Naive thymus-derived CD4-positive, alpha-beta T cell (primary cell): ENCODE measurements at regions not wholly inside any gene's neighbourhood (a gene's known extent, or its start where the extent isn't known, plus 50 kb on each side); places are given as distances from the start of the nearest gene placed in this dataset.
"Not testable (repeated sequence)": the region's sequence is repeated elsewhere in the genome, so short reads cannot be mapped to it uniquely, and the experiment has no call there.

Experiments used
- ATAC-seq: fragments of 150-1000 bp; cut with Tn5 transposase; 2 replicates; pipeline ENCODE4 v1.10.0; 2021; ENCODE audit warnings: mild to moderate bottlenecking, moderate library complexity
- CTCF ChIA-PET: fragments of 350-600 bp; sonication (Branson Sonifier 250); formaldehyde crosslinking; loops from one replicate; lab custom pipeline; 2021; ENCODE audit warnings: antibody characterized with exemption; lab: Charles Lee
- POLR2A ChIA-PET: fragments of 350-600 bp; sonication (Branson Sonifier 250); formaldehyde crosslinking; loops from one replicate; lab custom pipeline; 2021; ENCODE audit warnings: antibody characterized with exemption, inconsistent platforms; lab: Charles Lee
- DNase-seq, 9 donors: peaks; one replicate each; pipeline versions ENCODE4 v3.0.0 to v3.0.0-alpha.2; 2020 to 2022; ENCODE audit warnings: mixed read lengths in 1 of 9
- H3K27ac ChIP-seq: one replicate; pipeline ENCODE4 v1.7.0; 2013; ENCODE audit warnings: mild to moderate bottlenecking, low read depth, low read length, moderate library complexity
- H3K27me3 ChIP-seq, 2 donors: one replicate each; pipeline ENCODE4 v1.7.0; 2013; ENCODE audit warnings: low read length in 2 of 2, mild to moderate bottlenecking in 2 of 2, moderate library complexity in 2 of 2; ENCODE audit not compliant: control insufficient read depth in 2 of 2, insufficient read depth in 2 of 2
- H3K36me3 ChIP-seq, 3 experiments: 1 replicate in 2 of 3; 2 replicates in 1 of 3; pipeline ENCODE4 v1.7.0; 2013; ENCODE audit warnings: low read length in 3 of 3, mild to moderate bottlenecking in 3 of 3, moderate library complexity in 1 of 3; ENCODE audit not compliant: insufficient read depth in 3 of 3, control insufficient read depth in 2 of 3
- H3K4me1 ChIP-seq, 2 donors: one replicate each; pipeline ENCODE4 v1.7.0; 2013; ENCODE audit warnings: low read length in 2 of 2, mild to moderate bottlenecking in 2 of 2, moderate library complexity in 1 of 2; ENCODE audit not compliant: control insufficient read depth in 2 of 2, insufficient read depth in 2 of 2
- H3K4me3 ChIP-seq: 2 replicates; pipeline ENCODE4 v1.7.0; 2013; ENCODE audit warnings: mild to moderate bottlenecking, low read length
- H3K9me3 ChIP-seq, 3 experiments: 1 replicate in 2 of 3; 2 replicates in 1 of 3; pipeline ENCODE4 v1.7.0; 2013; ENCODE audit warnings: low read length in 3 of 3; ENCODE audit not compliant: control insufficient read depth in 2 of 3
- H3K27ac Mint-ChIP-seq, 9 donors: one replicate each; pipeline ENCODE4 v1.8.0; 2020 to 2022; ENCODE audit warnings: mixed read lengths in 9 of 9, mild to moderate bottlenecking in 8 of 9, moderate library complexity in 5 of 9, inconsistent platforms in 2 of 9
- H3K27me3 Mint-ChIP-seq, 5 donors: one replicate each; pipeline ENCODE4 v1.8.0; 2021 to 2022; ENCODE audit warnings: mixed read lengths in 5 of 5, mild to moderate bottlenecking in 1 of 5
- H3K36me3 Mint-ChIP-seq, 5 donors: one replicate each; pipeline ENCODE4 v1.8.0; 2020 to 2022; ENCODE audit warnings: mixed read lengths in 5 of 5, mild to moderate bottlenecking in 3 of 5, inconsistent platforms in 1 of 5
- H3K4me1 Mint-ChIP-seq, 7 donors: one replicate each; pipeline ENCODE4 v1.8.0; 2020 to 2022; ENCODE audit warnings: mixed read lengths in 7 of 7, mild to moderate bottlenecking in 3 of 7, inconsistent platforms in 1 of 7
- H3K4me3 Mint-ChIP-seq, 10 donors: one replicate each; pipeline ENCODE4 v1.8.0; 2020 to 2022; ENCODE audit warnings: mild to moderate bottlenecking in 10 of 10, mixed read lengths in 10 of 10, moderate library complexity in 6 of 10, inconsistent platforms in 2 of 10
- H3K9me3 Mint-ChIP-seq, 11 donors: one replicate each; pipeline ENCODE4 v1.8.0; 2020 to 2022; ENCODE audit warnings: mixed read lengths in 11 of 11, mild to moderate bottlenecking in 4 of 11, inconsistent platforms in 1 of 11, moderate library complexity in 1 of 11
- intact Hi-C, 2 donors: fragments of 100-400 bp; cut with micrococcal nuclease; formaldehyde crosslinking; loops; one replicate each; pipeline ENCODE4 v1.15.1; 2023

- POLR2A ChIA-PET: no interaction called here
- H3K4me3 ChIP-seq: no peak overlapping the region
Measured at GRCh38 chr4:103499094-103499493, 220.7 kb downstream of the TACR3 start.

DNA sequence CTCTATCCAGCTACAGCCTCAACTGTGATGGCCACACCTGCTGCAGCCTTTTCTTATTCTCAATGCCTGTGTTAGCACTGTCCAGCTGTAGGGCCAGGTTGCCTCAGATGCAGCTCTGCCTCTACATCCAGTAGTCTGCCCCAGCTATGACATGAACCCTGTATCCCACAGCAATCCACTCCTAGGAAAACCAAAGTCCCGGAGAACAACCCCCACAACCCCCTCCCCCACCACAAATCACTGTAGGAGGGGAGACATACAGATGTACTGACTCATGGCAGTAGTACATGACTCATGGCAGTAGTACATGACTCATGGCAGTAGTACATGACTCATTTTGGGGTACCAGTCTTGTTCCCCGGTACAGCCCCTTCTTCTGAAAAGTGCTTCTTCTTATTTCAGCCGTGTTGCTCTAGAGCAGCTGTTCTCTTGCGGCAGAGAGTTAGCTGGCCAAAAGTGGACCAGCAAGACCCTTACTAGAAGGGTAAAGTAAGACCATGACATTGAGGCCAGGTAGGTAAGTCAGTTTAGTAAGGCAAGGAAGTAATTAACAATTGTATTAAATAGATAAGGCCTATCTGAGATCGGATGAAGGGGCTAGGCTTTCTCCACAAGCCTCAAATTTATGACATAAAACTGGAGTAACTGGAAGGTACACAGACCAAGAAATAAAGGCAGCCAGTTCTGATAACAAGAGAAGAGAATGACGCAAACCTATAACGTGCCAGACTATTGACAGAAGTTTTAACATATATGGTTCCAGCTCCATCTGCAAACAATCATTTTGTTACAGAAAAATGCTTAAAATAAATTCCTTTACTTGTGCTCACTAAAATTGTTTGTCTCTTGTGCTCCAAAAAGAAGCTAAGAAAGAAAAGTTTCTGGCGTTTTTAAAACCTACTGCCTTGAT lies 221.4 kb downstream of the TACR3 start:
- DNase-seq (no peak), ATAC-seq (no peak)
- H3K27me3 Mint-ChIP-seq: no peaks in the 10 kb centered on the region
- no peak overlapping the region for H3K4me3 ChIP-seq
- H3K9me3 ChIP-seq: peaks cover 0 to 7% (median 0%) of the 10 kb centered on the region in 3 experiments
- peaks cover 0 to 12% (median under 1%) of the 10 kb centered on the region in 11 donors for H3K9me3 Mint-ChIP-seq
- no peaks in the 10 kb centered on the region for H3K36me3 Mint-ChIP-seq
- POLR2A ChIA-PET: no interaction called here
- H3K36me3 ChIP-seq: no peaks in the 10 kb centered on the region
- no peaks in the 10 kb centered on the region for H3K4me1 Mint-ChIP-seq
- H3K27ac Mint-ChIP-seq: no peak overlapping the region
- no peaks in the 10 kb centered on the region for H3K4me1 ChIP-seq
- H3K27me3 ChIP-seq: no peaks in the 10 kb centered on the region
- H3K27ac ChIP-seq: no peak overlapping the region
- CTCF ChIA-PET: no interaction called here
- no peak overlapping the region for H3K4me3 Mint-ChIP-seq
- intact Hi-C loops: no loop called here

More at GRCh38 chr4:103499094-103499493, 220.7 kb downstream of the TACR3 start:
- Histone ChIP-seq H3K27me3 (no peaks in the 10 kb centered on the region), H3K27ac (no peak overlapping the region), H3K4me1 (no peaks in the 10 kb centered on the region), H3K36me3 (no peaks in the 10 kb centered on the region), H3K9me3 (peaks cover 0 to 7% (median 0%) of the 10 kb centered on the region in 3 experiments)
- H3K4me1 Mint-ChIP-seq: no peaks in the 10 kb centered on the region
- DNase-seq: no peak
- CTCF ChIA-PET: no interaction called here
- intact Hi-C loops: no loop called here
- no peak for ATAC-seq
- H3K27ac Mint-ChIP-seq: no peak overlapping the region
- no peak overlapping the region for H3K4me3 Mint-ChIP-seq
- no peaks in the 10 kb centered on the region for H3K27me3 Mint-ChIP-seq
- no peaks in the 10 kb centered on the region for H3K36me3 Mint-ChIP-seq
- peaks cover 0 to 18% (median 3%) of the 10 kb centered on the region in 11 donors for H3K9me3 Mint-ChIP-seq

DNA sequence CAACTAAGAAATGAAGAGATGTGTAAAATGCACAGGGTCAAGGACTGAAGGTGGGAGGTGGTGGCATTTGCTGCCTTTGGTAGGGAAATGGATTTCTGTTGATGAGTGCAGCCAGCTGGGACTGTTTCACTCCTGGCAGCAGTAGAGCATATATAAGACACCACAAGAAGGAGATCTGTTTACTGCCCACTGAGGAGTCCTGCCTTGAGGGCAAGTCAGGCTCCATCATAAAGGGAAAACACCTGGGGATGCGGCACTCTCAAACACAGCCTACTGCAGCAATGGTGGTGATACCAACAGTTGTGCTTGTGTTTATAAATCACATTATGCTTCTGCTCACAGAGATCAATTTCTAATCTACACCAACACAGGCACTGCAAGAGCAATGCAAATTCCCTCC lies 222.1 kb downstream of the TACR3 start:
- no peaks in the 10 kb centered on the region for H3K4me1 ChIP-seq
- intact Hi-C loops: no loop called here
- H3K27me3 ChIP-seq: no peaks in the 10 kb centered on the region
- peaks cover 0 to 9% (median 0%) of the 10 kb centered on the region in 11 donors for H3K9me3 Mint-ChIP-seq
- H3K4me3 ChIP-seq: no peak overlapping the region
- H3K27me3 Mint-ChIP-seq: no peaks in the 10 kb centered on the region
- H3K36me3 ChIP-seq: no peaks in the 10 kb centered on the region
- no peaks in the 10 kb centered on the region for H3K36me3 Mint-ChIP-seq
- POLR2A ChIA-PET: no interaction called here
- ATAC-seq (no peak), DNase-seq (no peak)
- CTCF ChIA-PET: no interaction called here
- H3K27ac ChIP-seq: no peak overlapping the region
- H3K9me3 ChIP-seq: peaks cover 0 to 7% (median 0%) of the 10 kb centered on the region in 3 experiments
- no peaks in the 10 kb centered on the region for H3K4me1 Mint-ChIP-seq
- H3K27ac Mint-ChIP-seq: no peak overlapping the region
- H3K4me3 Mint-ChIP-seq: no peak overlapping the region

- Histone ChIP-seq H3K9me3 (peaks cover 0 to 7% (median 0%) of the 10 kb centered on the region in 3 experiments), H3K27ac (no peak overlapping the region), H3K4me3 (no peak overlapping the region), H3K4me1 (no peaks in the 10 kb centered on the region), H3K36me3 (no peaks in the 10 kb centered on the region), H3K27me3 (no peaks in the 10 kb centered on the region)
- ChIA-PET CTCF (no interaction called here), POLR2A (no interaction called here)
- Mint-ChIP-seq H3K27ac (no peak overlapping the region), H3K4me3 (no peak overlapping the region), H3K4me1 (no peaks in the 10 kb centered on the region), H3K27me3 (no peaks in the 10 kb centered on the region), H3K9me3 (peaks cover 0 to 6% (median 0%) of the 10 kb centered on the region in 11 donors), H3K36me3 (no peaks in the 10 kb centered on the region)
- intact Hi-C loops: no loop called here
- DNase-seq: no peak
- no peak for ATAC-seq
Measured at GRCh38 chr4:103496800-103497199, 223.0 kb downstream of the TACR3 start.

- no peaks in the 10 kb centered on the region for H3K4me1 ChIP-seq
- peaks cover 0 to 4% (median 0%) of the 10 kb centered on the region in 11 donors for H3K9me3 Mint-ChIP-seq
- no peaks in the 10 kb centered on the region for H3K4me1 Mint-ChIP-seq
- H3K36me3 Mint-ChIP-seq: no peaks in the 10 kb centered on the region
- ChIA-PET CTCF (no interaction called here), POLR2A (no interaction called here)
- H3K9me3 ChIP-seq: no peaks in the 10 kb centered on the region
- no peak for DNase-seq
- no peak overlapping the region for H3K27ac ChIP-seq
- H3K4me3 Mint-ChIP-seq: no peak overlapping the region
- no peak overlapping the region for H3K4me3 ChIP-seq
- no peaks in the 10 kb centered on the region for H3K27me3 Mint-ChIP-seq
- H3K27me3 ChIP-seq: no peaks in the 10 kb centered on the region
- H3K36me3 ChIP-seq: no peaks in the 10 kb centered on the region
- H3K27ac Mint-ChIP-seq: no peak overlapping the region
- intact Hi-C loops: no loop called here
- no peak for ATAC-seq
Measured at GRCh38 chr4:103493450-103494159, 226.2 kb downstream of the TACR3 start.

GRCh38 chr4:103485296-103485695 lies 234.5 kb downstream of the TACR3 start:
- CTCF ChIA-PET, H3K27me3 Mint-ChIP-seq, H3K4me1 Mint-ChIP-seq, H3K4me3 ChIP-seq, H3K4me3 Mint-ChIP-seq, H3K27me3 ChIP-seq, H3K4me1 ChIP-seq, DNase-seq, ATAC-seq, intact Hi-C loops, H3K36me3 Mint-ChIP-seq, POLR2A ChIA-PET, H3K27ac ChIP-seq, H3K36me3 ChIP-seq, H3K9me3 ChIP-seq, H3K27ac Mint-ChIP-seq: not testable (repeated sequence)
- H3K9me3 Mint-ChIP-seq: peaks cover 0 to 13% (median 0%) of the 10 kb centered on the region in 11 donors
